NCI-H774 (cell line): ENCODE measurements at regions not wholly inside any gene's neighbourhood (a gene's known extent, or its start where the extent isn't known, plus 50 kb on each side); places are given as distances from the start of the nearest gene placed in this dataset.

Experiments
- DNase-seq: peaks from one replicate; lab custom pipeline; 2025; lab: John Stamatoyannopoulos, UW

- no peak for DNase-seq
Measured at GRCh38 chr18:71001597-71001996, 712.8 kb downstream of the SOCS6 start.

- DNase-seq = no peak
Measured at GRCh38 chr18:70998490-70998889, 709.6 kb downstream of the SOCS6 start.

- DNase-seq = no peak
Measured at GRCh38 chr18:70994116-70994515, 705.3 kb downstream of the SOCS6 start.

GRCh38 chr18:70991577-70991976 is 702.7 kb downstream of the SOCS6 start:
- no peak for DNase-seq

- no peak for DNase-seq
Measured at GRCh38 chr18:70985948-70986347, 697.1 kb downstream of the SOCS6 start.

- no peak for DNase-seq
Measured at GRCh38 chr18:70982292-70982691, 693.4 kb downstream of the SOCS6 start.

GRCh38 chr18:70981400-70982140 is 692.7 kb downstream of the SOCS6 start:
- DNase-seq = no peak

GRCh38 chr18:70973626-70974025 is 684.8 kb downstream of the SOCS6 start:
- DNase-seq = no peak

GRCh38 chr18:70966419-70966818 is 677.6 kb downstream of the SOCS6 start:
- no peak for DNase-seq

GRCh38 chr18:70961939-70962338 is 673.1 kb downstream of the SOCS6 start:
- no peak for DNase-seq

GRCh38 chr18:70956554-70956953 is 667.7 kb downstream of the SOCS6 start:
- no peak for DNase-seq

GRCh38 chr18:70936160-70936559 is 647.3 kb downstream of the SOCS6 start:
- no peak for DNase-seq

GRCh38 chr18:70931942-70932814 is 643.3 kb downstream of the SOCS6 start:
- DNase-seq = no peak

- DNase-seq = no peak
Measured at GRCh38 chr18:70920840-70921374, 632.1 kb downstream of the SOCS6 start.

GRCh38 chr18:70907673-70908072 is 618.8 kb downstream of the SOCS6 start:
- peak; percentile 70 for DNase-seq

- DNase-seq = no peak
Measured at GRCh38 chr18:70892381-70892780, 603.5 kb downstream of the SOCS6 start.

GRCh38 chr18:70870292-70870691 is 581.4 kb downstream of the SOCS6 start:
- no peak for DNase-seq

GRCh38 chr18:70848329-70848728 is 559.5 kb downstream of the SOCS6 start:
- DNase-seq = no peak

GRCh38 chr18:70840649-70841048 is 551.8 kb downstream of the SOCS6 start:
- no peak for DNase-seq

- no peak for DNase-seq
Measured at GRCh38 chr18:70827632-70828031, 538.8 kb downstream of the SOCS6 start.

- no peak for DNase-seq
Measured at GRCh38 chr18:70826571-70826970, 537.7 kb downstream of the SOCS6 start.

GRCh38 chr18:70822691-70823090 is 533.8 kb downstream of the SOCS6 start:
- no peak for DNase-seq

GRCh38 chr18:70822117-70822516 is 533.3 kb downstream of the SOCS6 start:
- no peak for DNase-seq
